ENCODE measurements at regions not wholly inside any gene's neighbourhood (a gene's known extent, or its start where the extent isn't known, plus 50 kb on each side); places are given as distances from the start of the nearest gene placed in this dataset.

DNA sequence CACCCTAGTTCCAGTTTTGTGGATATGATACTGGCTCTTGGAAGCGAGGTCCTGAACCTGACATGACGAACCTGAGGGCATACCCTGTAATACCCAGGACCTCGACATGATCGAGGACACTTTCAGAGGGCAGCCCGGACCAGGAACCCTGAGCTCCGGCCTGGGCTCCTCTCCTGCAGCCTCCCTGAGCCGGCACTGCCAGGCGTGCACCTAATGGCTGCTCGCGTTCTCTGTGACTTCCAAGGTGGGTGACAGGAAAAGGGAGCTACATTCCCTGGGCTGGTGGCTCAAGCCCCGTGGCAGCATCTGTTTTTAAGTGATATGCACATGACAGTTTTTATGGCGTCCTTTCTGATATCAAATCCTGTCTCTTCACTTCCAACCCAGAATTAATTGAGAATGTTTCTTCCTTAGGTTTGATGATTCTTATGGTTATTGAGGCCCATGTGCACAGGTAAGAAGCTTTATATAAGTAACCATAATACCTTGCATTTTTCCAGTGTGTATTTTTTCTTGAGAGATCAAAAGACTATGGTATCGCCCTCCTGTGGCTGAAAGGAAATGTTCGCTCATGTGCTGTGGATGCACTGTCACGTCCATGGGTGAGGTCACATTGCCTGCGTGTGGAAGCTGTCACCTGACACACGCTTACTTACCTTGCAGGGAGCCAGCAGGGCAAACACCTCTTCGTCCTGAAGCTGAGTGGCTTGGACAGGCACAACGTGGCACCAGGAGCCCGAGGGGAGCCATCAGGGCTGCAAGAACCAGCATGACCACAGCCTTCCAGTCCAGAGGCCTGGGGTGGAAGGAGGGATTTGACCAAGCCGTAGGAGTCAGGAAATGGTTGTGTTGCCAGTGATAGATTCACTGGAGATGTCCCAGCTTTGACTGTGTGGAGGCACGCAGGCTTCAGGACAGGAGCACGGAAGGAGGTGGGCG, 367.4 kb upstream of the MYT1L start:
- H3K27ac Mint-ChIP-seq (ENCODE audit: unreplicated experiment), result peak overlapping the region; percentile 70
- no peaks in the 10 kb centered on the region for H3K36me3 Mint-ChIP-seq (ENCODE audit: low read depth)
- H3K27me3 Mint-ChIP-seq (ENCODE audit: low read depth), result peaks cover 21% of the 10 kb centered on the region
- H3K4me3 Mint-ChIP-seq, result no peak overlapping the region
- peaks cover 31% of the 10 kb centered on the region for H3K4me1 Mint-ChIP-seq
- DNase-seq (ENCODE audit: low read depth, low spot score), result peak; percentile 13
- TF ChIP-seq, protein P1, sequence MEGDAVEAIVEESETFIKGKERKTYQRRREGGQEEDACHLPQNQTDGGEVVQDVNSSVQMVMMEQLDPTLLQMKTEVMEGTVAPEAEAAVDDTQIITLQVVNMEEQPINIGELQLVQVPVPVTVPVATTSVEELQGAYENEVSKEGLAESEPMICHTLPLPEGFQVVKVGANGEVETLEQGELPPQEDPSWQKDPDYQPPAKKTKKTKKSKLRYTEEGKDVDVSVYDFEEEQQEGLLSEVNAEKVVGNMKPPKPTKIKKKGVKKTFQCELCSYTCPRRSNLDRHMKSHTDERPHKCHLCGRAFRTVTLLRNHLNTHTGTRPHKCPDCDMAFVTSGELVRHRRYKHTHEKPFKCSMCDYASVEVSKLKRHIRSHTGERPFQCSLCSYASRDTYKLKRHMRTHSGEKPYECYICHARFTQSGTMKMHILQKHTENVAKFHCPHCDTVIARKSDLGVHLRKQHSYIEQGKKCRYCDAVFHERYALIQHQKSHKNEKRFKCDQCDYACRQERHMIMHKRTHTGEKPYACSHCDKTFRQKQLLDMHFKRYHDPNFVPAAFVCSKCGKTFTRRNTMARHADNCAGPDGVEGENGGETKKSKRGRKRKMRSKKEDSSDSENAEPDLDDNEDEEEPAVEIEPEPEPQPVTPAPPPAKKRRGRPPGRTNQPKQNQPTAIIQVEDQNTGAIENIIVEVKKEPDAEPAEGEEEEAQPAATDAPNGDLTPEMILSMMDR (conservative IDR thresholded peaks at IDR 0.05), result peak; percentile 57
- no peaks in the 10 kb centered on the region for H3K9me3 Mint-ChIP-seq

DNA sequence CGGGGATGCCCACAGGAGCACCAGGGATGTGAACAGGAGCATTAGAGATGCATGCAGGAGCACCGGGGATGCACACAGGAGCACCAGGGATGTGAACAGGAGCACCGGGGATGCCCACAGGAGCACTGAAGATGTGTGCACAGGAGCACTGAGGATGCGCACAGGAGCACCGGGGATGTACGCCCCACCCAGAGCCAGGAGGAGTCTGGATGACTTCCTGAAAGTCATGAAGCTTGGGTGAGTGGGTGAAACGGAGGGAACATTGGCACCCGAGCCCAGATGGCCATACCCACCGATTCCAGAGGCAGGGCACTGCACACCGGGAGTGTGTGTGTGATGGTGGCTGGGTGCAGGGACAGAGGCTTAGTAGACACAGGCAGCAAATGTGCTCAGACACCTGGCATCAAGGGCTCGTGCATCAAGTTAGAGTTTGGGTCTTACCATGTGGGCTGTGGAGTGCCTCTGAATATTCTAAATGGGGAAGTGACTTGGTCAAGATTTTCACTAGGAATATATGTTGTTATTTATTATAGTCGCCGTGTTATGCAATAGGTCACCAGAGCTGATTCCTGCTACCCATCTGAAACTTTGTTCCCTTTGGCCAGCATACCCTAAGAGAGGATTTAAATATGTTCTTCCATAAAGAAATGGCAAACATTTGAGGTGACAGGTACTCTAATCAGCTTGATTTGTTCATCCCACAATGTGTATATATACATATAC, 365.8 kb upstream of the MYT1L start:
- TF ChIP-seq, protein P1 (conservative IDR thresholded peaks at IDR 0.05), result no peak
- Mint-ChIP-seq H3K27ac (ENCODE audit: unreplicated experiment) (no peak overlapping the region), H3K4me1 (peaks cover 40% of the 10 kb centered on the region), H3K4me3 (no peak overlapping the region), H3K27me3 (ENCODE audit: low read depth) (peaks cover 25% of the 10 kb centered on the region), H3K36me3 (ENCODE audit: low read depth) (no peaks in the 10 kb centered on the region), H3K9me3 (no peaks in the 10 kb centered on the region)
- no peak for DNase-seq (ENCODE audit: low read depth, low spot score)

DNA sequence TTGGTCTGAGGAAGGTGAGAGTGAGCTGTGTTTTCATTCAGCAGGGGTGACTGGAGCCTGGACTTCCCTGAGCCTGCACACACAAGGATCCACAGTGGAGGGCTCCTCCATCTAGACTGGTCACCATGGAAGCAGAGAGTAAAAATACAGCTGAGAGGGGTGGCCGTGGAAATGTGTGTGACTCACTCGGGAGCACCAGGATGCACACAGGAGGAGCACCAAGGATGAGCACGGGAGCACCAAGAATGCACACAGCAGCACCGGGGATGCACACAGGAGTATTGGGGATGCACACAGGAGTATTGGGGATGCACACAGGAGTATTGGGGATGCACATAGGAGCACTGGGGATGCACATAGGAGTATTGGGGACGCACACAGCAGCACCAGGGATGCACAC, 365.2 kb upstream of the MYT1L start:
- H3K36me3 Mint-ChIP-seq (ENCODE audit: low read depth), result no peaks in the 10 kb centered on the region
- TF ChIP-seq, protein P1 (conservative IDR thresholded peaks at IDR 0.05), result no peak
- H3K27ac Mint-ChIP-seq (ENCODE audit: unreplicated experiment), result no peak overlapping the region
- peaks cover 25% of the 10 kb centered on the region for H3K27me3 Mint-ChIP-seq (ENCODE audit: low read depth)
- no peaks in the 10 kb centered on the region for H3K9me3 Mint-ChIP-seq
- H3K4me3 Mint-ChIP-seq, result no peak overlapping the region
- no peak for DNase-seq (ENCODE audit: low read depth, low spot score)
- peaks cover 40% of the 10 kb centered on the region for H3K4me1 Mint-ChIP-seq

DNA sequence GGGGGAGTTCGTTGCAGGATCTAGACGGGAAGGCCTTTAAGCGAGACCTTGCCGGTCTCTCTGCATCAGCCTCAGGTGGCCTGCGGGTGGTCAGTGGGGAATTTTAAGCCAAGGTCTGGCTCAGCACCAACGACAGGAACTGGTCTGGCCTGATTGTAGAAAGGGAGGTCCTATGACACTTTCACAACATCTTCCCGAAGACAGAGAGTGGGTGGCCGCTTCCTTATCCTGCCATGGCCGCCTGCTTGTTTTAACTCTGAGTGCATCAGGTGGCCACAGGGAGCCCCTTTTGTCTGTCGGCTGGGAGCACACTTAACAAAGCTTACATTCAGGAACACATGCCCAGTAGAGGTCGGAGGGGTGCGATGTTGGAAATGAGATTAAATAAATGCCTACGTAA, 363.7 kb upstream of the MYT1L start:
- TF ChIP-seq, protein P1 (conservative IDR thresholded peaks at IDR 0.05), result no peak
- Mint-ChIP-seq H3K9me3 (no peaks in the 10 kb centered on the region), H3K4me1 (peaks cover 34% of the 10 kb centered on the region), H3K4me3 (no peak overlapping the region), H3K27ac (ENCODE audit: unreplicated experiment) (no peak overlapping the region), H3K36me3 (ENCODE audit: low read depth) (no peaks in the 10 kb centered on the region), H3K27me3 (ENCODE audit: low read depth) (peaks cover 25% of the 10 kb centered on the region)
- DNase-seq (ENCODE audit: low read depth, low spot score), result no peak

DNA sequence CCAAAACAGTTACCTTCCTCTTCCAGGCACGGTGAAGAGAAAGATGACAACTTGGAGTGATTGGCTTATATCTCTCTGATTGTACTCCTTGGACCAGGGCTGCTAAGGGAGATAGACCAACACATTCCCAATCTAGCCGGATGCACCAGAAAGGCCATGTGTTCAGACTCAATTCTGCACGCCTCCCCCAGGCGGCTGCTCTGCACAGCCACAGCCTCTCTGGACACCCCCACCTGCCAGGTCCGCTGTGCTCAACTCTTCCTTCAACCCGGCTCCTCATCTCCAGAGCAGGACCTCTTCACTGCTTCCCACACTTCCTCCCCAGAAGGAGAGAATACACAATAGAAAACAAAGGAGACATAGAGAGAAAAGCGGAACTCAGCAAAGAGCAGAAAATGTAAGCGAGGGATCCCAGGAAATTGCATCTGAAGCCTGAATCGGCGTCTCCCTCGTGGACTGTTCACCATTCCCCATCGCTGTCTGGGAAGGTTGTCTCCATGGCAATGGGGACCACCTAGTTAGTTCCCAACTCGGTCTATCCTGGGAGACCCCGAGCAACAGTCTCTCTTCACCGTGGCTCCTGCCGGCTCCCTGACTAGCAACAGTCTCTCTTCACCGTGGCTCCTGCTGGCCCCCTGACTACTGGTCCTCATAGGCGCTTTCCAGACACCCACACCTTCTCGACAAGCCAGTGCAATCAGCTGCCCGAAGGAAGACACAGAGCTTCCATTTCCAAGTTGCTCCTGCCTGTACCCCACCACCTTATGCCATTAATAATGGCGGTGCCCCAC, 361.7 kb upstream of the MYT1L start:
- DNase-seq (ENCODE audit: low read depth, low spot score), result no peak
- H3K27me3 Mint-ChIP-seq (ENCODE audit: low read depth), result peaks cover 22% of the 10 kb centered on the region
- no peak overlapping the region for H3K4me3 Mint-ChIP-seq
- TF ChIP-seq, protein P1 (conservative IDR thresholded peaks at IDR 0.05), result no peak
- H3K27ac Mint-ChIP-seq (ENCODE audit: unreplicated experiment), result no peak overlapping the region
- peaks cover 19% of the 10 kb centered on the region for H3K4me1 Mint-ChIP-seq
- no peaks in the 10 kb centered on the region for H3K9me3 Mint-ChIP-seq
- H3K36me3 Mint-ChIP-seq (ENCODE audit: low read depth), result no peaks in the 10 kb centered on the region
